ENCODE measurements at regions not wholly inside any gene's neighbourhood (a gene's known extent, or its start where the extent isn't known, plus 50 kb on each side); places are given as distances from the start of the nearest gene placed in this dataset.
"Not testable (repeated sequence)": the region's sequence is repeated elsewhere in the genome, so short reads cannot be mapped to it uniquely, and the experiment has no call there.

DNA sequence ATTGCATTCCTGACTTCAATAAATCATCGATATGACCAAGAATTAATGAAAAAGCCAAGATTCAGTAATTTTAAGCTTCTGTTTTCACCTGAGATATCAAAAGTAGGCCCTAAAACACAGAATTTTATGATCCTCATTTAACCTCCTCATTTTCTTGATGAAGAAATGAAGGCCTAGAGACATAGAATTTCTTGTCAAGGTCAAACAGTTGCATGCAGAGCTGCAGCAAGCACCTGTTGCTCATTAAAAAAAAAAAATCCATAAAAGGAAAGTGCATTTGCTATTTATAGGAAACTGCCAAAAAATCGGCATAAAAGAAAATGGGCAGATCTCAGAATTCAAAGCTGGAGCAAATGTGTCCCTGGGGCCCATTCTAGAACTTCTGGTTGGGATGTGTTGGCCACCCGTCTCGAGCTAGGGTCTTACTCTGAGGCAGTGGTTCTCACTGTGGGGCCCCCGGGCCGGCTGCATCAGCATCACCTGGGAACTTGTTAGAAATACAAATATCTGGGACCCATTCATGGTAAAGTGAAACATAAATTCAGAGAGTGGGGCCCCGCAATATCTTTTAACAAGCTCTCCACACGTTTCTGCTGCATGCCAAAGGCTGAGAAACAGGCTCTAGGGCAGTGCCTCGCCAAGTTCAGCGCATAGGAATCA, 224.7 kb upstream of the UBL3 start:
- Histone ChIP-seq H3K9ac (ENCODE audit: low read length in 5 of 5) (no peak overlapping the region), H3K27ac (ENCODE audit: low read depth, low read length) (no peak overlapping the region), H3K27me3 (ENCODE audit: control insufficient read depth in 5 of 5, insufficient read depth in 4 of 5, low read length in 5 of 5) (no peaks in the 10 kb centered on the region), H3K36me3 (ENCODE audit: control insufficient read depth in 5 of 5, insufficient read depth in 5 of 5, low read length in 5 of 5) (no peaks in the 10 kb centered on the region), H3K4me1 (ENCODE audit: control insufficient read depth in 5 of 5, insufficient read depth in 5 of 5, low read length in 5 of 5) (no peaks in the 10 kb centered on the region), H3K9me3 (ENCODE audit: control insufficient read depth in 5 of 5, low read length in 5 of 5) (no peaks in the 10 kb centered on the region), H3K4me3 (ENCODE audit: low read depth in 1 of 5, low read length in 5 of 5) (no peak overlapping the region)

DNA sequence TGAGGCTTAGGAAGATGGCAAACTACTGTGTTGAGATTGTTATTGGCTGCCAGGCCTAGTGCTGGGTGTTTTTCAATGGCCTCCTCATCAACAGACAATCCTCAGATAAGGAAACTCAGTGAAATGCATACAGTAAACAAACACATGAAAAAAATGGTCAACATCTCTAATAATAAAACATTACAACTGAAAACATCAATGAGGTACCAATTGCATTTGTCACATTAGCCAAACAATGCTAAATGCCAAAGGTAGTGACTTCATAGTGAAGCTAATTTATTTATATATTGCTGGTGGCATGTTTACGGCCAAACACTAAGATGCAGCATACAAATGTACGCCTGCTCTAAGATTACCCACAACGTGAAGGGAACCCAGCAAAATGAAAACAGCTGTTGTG, 224.0 kb upstream of the UBL3 start:
- H3K27ac ChIP-seq (ENCODE audit: low read depth, low read length): no peak overlapping the region
- H3K9ac ChIP-seq (ENCODE audit: low read length in 5 of 5): no peak overlapping the region
- H3K36me3 ChIP-seq (ENCODE audit: control insufficient read depth in 5 of 5, insufficient read depth in 5 of 5, low read length in 5 of 5): no peaks in the 10 kb centered on the region

DNA sequence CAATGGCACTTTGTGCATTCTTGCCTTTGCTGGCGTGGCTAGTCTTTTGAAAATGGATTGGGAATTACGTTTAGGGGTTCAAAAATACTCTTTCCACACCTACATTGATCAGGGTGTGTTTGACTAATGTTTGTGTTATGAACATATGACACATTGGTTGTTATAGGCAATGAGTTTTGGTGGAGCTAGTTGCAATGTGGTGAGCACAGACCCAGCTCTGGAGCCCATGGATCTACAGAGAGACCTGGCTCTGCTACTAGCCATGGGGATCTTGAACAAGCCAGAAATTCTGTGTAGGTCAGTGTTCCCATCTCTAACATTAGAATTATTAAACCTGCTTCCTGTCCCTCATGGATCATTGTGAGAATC, 222.4 kb upstream of the UBL3 start:
- no peak overlapping the region for H3K4me3 ChIP-seq (ENCODE audit: low read depth in 1 of 5, low read length in 5 of 5)
- H3K4me1 ChIP-seq (ENCODE audit: control insufficient read depth in 5 of 5, insufficient read depth in 5 of 5, low read length in 5 of 5): no peaks in the 10 kb centered on the region
- no peaks in the 10 kb centered on the region for H3K9me3 ChIP-seq (ENCODE audit: control insufficient read depth in 5 of 5, low read length in 5 of 5)
- no peak overlapping the region for H3K9ac ChIP-seq (ENCODE audit: low read length in 5 of 5)
- H3K27me3 ChIP-seq (ENCODE audit: control insufficient read depth in 5 of 5, insufficient read depth in 4 of 5, low read length in 5 of 5): no peaks in the 10 kb centered on the region
- no peaks in the 10 kb centered on the region for H3K36me3 ChIP-seq (ENCODE audit: control insufficient read depth in 5 of 5, insufficient read depth in 5 of 5, low read length in 5 of 5)
- no peak overlapping the region for H3K27ac ChIP-seq (ENCODE audit: low read depth, low read length)

More for the DNA sequence above, 224.0 kb upstream of the UBL3 start:
- Histone ChIP-seq H3K4me3 (ENCODE audit: low read depth in 1 of 5, low read length in 5 of 5) (no peak overlapping the region), H3K9me3 (ENCODE audit: control insufficient read depth in 5 of 5, low read length in 5 of 5) (no peaks in the 10 kb centered on the region), H3K4me1 (ENCODE audit: control insufficient read depth in 5 of 5, insufficient read depth in 5 of 5, low read length in 5 of 5) (no peaks in the 10 kb centered on the region), H3K27me3 (ENCODE audit: control insufficient read depth in 5 of 5, insufficient read depth in 4 of 5, low read length in 5 of 5) (no peaks in the 10 kb centered on the region)

DNA sequence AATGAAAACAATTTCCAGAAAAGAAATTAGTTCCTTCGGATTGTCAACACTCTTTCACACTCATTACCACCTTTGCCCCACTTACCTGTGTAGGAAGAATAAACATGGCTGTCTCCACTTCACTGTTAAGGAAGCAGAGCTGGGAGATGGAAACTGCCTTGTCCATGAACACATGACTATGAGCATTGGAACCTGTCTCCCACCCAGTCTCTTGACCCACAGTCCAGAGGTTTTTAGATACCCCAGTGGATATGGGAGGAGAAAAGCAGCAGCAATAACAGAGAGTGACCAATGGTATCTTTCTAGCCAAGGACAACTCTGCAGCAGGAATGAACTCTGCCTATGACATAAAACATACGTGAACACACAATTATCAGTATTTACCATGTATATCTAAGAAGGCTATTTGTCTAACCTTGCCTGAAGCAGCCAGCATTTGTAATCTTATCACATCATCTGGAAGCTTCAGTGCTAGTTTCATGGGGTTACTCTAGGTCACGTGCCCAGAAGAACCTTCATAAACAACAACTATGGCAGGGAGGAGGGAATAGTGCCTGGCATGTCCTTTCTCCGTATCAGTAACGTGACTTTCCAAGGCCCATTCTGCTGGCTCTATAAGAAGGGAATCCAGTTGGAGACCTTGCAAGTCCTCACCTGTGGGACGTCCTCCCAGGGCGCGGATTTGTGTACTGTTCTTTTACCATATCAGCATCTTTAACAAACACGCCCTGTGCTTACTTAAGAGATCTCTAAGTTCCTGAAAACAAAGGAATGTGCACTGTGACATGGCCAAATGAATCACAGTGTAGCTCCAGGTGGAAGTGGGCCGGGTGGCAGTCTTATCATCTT, 221.8 kb upstream of the UBL3 start:
- H3K9ac ChIP-seq (ENCODE audit: low read length in 5 of 5): no peak overlapping the region
- no peaks in the 10 kb centered on the region for H3K27me3 ChIP-seq (ENCODE audit: control insufficient read depth in 5 of 5, insufficient read depth in 4 of 5, low read length in 5 of 5)
- H3K4me1 ChIP-seq (ENCODE audit: control insufficient read depth in 5 of 5, insufficient read depth in 5 of 5, low read length in 5 of 5): no peaks in the 10 kb centered on the region
- no peak overlapping the region for H3K4me3 ChIP-seq (ENCODE audit: low read depth in 1 of 5, low read length in 5 of 5)
- no peaks in the 10 kb centered on the region for H3K36me3 ChIP-seq (ENCODE audit: control insufficient read depth in 5 of 5, insufficient read depth in 5 of 5, low read length in 5 of 5)
- H3K27ac ChIP-seq (ENCODE audit: low read depth, low read length): no peak overlapping the region
- no peaks in the 10 kb centered on the region for H3K9me3 ChIP-seq (ENCODE audit: control insufficient read depth in 5 of 5, low read length in 5 of 5)

DNA sequence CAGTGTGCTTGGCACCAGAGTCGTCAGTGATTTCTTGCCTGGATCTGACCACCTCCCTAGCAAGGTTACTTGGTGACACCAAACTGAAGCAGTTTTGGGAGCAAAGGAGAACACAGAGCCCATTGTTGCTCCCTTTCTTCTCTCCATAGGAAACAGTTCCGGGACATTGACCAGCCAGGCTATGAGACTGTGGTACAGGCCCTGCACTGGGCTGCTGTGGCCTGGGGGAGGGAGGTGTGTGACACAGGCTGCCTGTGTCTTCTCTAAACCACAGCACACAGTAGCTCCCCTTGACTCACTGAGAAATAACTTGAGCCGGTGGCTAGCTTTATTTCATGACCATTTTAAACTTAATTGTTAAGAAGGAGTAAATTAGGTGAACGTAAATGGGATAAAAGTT, 214.8 kb upstream of the UBL3 start:
- no peak overlapping the region for H3K4me3 ChIP-seq (ENCODE audit: low read depth in 1 of 5, low read length in 5 of 5)
- no peak overlapping the region for H3K27ac ChIP-seq (ENCODE audit: low read depth, low read length)
- no peak overlapping the region for H3K9ac ChIP-seq (ENCODE audit: low read length in 5 of 5)
- no peaks in the 10 kb centered on the region for H3K4me1 ChIP-seq (ENCODE audit: control insufficient read depth in 5 of 5, insufficient read depth in 5 of 5, low read length in 5 of 5)
- no peaks in the 10 kb centered on the region for H3K9me3 ChIP-seq (ENCODE audit: control insufficient read depth in 5 of 5, low read length in 5 of 5)
- H3K27me3 ChIP-seq (ENCODE audit: control insufficient read depth in 5 of 5, insufficient read depth in 4 of 5, low read length in 5 of 5): no peaks in the 10 kb centered on the region
- H3K36me3 ChIP-seq (ENCODE audit: control insufficient read depth in 5 of 5, insufficient read depth in 5 of 5, low read length in 5 of 5): no peaks in the 10 kb centered on the region

DNA sequence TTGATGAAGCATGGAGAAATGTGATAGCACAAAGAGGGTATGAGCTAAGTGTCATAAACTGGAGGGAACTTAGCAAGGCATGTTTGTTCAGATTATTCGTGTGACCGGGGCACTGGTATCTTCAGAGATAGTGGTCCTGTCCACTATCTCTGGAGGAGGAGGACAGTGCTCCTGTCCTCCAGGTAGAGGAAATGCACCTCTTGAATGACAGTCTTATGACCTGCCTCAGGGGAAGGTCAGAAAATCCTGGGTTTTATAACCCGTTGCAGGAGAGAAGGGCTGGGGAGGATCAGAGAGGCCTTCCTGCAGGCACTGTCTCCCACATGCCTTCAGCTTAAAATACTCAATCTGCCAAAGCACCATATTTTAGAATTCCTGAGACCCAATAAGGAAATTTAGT, 213.5 kb upstream of the UBL3 start:
- no peaks in the 10 kb centered on the region for H3K27me3 ChIP-seq (ENCODE audit: control insufficient read depth in 5 of 5, insufficient read depth in 4 of 5, low read length in 5 of 5)
- no peaks in the 10 kb centered on the region for H3K9me3 ChIP-seq (ENCODE audit: control insufficient read depth in 5 of 5, low read length in 5 of 5)
- H3K9ac ChIP-seq (ENCODE audit: low read length in 5 of 5): no peak overlapping the region
- no peaks in the 10 kb centered on the region for H3K4me1 ChIP-seq (ENCODE audit: control insufficient read depth in 5 of 5, insufficient read depth in 5 of 5, low read length in 5 of 5)
- no peak overlapping the region for H3K27ac ChIP-seq (ENCODE audit: low read depth, low read length)
- H3K36me3 ChIP-seq (ENCODE audit: control insufficient read depth in 5 of 5, insufficient read depth in 5 of 5, low read length in 5 of 5): no peaks in the 10 kb centered on the region
- H3K4me3 ChIP-seq (ENCODE audit: low read depth in 1 of 5, low read length in 5 of 5): no peak overlapping the region

DNA sequence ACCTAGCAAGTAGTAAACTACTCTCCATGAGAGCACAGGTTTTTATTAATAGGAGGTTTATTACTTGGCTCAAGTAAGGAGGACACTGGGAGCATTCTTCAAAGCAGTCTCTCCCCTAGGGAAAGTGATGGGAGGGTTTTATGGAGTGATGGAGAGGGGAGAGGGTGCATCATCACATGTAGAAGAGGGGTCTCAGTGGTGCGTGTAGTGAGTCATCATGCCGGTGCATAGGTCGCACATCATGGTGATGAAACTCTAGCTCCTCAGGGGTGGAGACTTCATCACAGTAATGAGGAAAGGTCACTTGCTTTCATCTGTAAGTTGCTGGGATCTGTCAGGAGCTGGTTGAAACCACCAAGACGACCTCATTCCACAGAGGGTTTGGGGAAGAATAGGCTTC, 210.8 kb upstream of the UBL3 start:
- H3K4me1 ChIP-seq (ENCODE audit: control insufficient read depth in 5 of 5, insufficient read depth in 5 of 5, low read length in 5 of 5): no peaks in the 10 kb centered on the region
- H3K9me3 ChIP-seq (ENCODE audit: control insufficient read depth in 5 of 5, low read length in 5 of 5): peaks cover 0 to 3% (median 0%) of the 10 kb centered on the region in 5 donors
- no peak overlapping the region for H3K4me3 ChIP-seq (ENCODE audit: low read depth in 1 of 5, low read length in 5 of 5)
- no peak overlapping the region for H3K9ac ChIP-seq (ENCODE audit: low read length in 5 of 5)
- H3K36me3 ChIP-seq (ENCODE audit: control insufficient read depth in 5 of 5, insufficient read depth in 5 of 5, low read length in 5 of 5): no peaks in the 10 kb centered on the region
- no peaks in the 10 kb centered on the region for H3K27me3 ChIP-seq (ENCODE audit: control insufficient read depth in 5 of 5, insufficient read depth in 4 of 5, low read length in 5 of 5)
- H3K27ac ChIP-seq (ENCODE audit: low read depth, low read length): no peak overlapping the region

DNA sequence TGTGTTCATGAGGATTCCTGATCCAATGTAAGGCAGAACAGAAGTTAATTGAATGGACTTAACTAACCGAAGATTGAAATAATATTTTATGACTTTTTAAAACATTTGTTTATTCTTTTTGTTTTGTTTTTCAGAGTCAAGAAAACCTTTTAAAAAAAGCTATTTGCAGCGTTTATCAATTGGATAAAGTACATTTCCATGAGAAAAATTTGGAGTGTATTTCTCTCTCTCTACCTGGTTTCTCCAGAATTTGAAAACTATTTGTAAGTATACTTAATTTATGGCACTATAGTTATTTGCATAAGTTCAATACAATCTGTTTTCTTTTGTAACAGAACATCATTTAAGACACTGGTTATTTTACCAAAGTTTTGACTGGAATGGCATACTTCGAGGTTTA, 208.0 kb upstream of the UBL3 start:
- no peaks in the 10 kb centered on the region for H3K36me3 ChIP-seq (ENCODE audit: control insufficient read depth in 5 of 5, insufficient read depth in 5 of 5, low read length in 5 of 5)
- no peak overlapping the region for H3K27ac ChIP-seq (ENCODE audit: low read depth, low read length)
- no peak overlapping the region for H3K9ac ChIP-seq (ENCODE audit: low read length in 5 of 5)
- H3K4me1 ChIP-seq (ENCODE audit: control insufficient read depth in 5 of 5, insufficient read depth in 5 of 5, low read length in 5 of 5): no peaks in the 10 kb centered on the region
- no peaks in the 10 kb centered on the region for H3K27me3 ChIP-seq (ENCODE audit: control insufficient read depth in 5 of 5, insufficient read depth in 4 of 5, low read length in 5 of 5)
- H3K4me3 ChIP-seq (ENCODE audit: low read depth in 1 of 5, low read length in 5 of 5): no peak overlapping the region
- H3K9me3 ChIP-seq (ENCODE audit: control insufficient read depth in 5 of 5, low read length in 5 of 5): peaks cover 0 to 3% (median 0%) of the 10 kb centered on the region in 5 donors

DNA sequence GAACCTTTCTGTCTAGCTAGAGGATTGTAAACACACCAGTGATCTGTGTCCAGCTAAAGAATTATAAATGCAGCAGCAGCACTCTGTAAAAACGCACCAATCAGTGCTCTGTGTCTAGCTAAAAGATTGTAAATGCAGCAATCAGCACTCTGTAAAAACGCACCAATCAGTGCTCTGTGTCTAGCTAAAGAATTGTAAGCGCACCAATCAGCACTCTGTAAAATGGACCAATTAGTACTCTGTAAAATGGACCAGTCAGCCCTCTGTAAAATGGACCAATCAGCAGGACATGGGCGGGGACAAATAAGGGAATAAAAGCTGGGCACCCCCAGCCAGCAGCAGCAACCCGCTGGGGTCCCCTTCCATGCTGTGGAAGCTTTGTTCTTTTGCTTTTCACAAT, 204.1 kb upstream of the UBL3 start:
- H3K27ac ChIP-seq (ENCODE audit: low read depth, low read length); H3K4me1 ChIP-seq (ENCODE audit: control insufficient read depth in 5 of 5, insufficient read depth in 5 of 5, low read length in 5 of 5); H3K9me3 ChIP-seq (ENCODE audit: control insufficient read depth in 5 of 5, low read length in 5 of 5); H3K4me3 ChIP-seq (ENCODE audit: low read depth in 1 of 5, low read length in 5 of 5); H3K9ac ChIP-seq (ENCODE audit: low read length in 5 of 5); H3K36me3 ChIP-seq (ENCODE audit: control insufficient read depth in 5 of 5, insufficient read depth in 5 of 5, low read length in 5 of 5): not testable (repeated sequence)
- H3K27me3 ChIP-seq (ENCODE audit: control insufficient read depth in 5 of 5, insufficient read depth in 4 of 5, low read length in 5 of 5): peaks cover 0 to 13% (median 0%) of the 10 kb centered on the region in 5 donors

DNA sequence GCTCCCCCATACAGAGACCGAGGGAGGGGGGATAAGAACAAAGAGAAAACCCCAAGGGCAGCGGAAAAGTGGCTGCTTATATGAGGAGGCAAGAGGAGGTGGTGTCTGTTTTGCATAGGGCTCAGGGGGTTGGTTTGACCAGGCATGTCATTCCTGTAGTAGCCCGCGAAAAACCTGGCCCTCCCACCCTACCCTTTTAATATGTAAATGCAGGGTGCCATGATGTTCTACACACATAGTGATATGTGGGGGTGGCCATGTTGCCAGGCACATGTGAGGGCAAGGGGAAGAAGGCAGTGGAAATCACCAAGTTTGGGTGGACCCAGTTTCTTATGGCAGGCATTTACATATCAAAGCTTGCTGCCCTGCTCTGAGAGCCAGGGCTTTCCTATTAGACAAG, 203.5 kb upstream of the UBL3 start:
- no peak overlapping the region for H3K9ac ChIP-seq (ENCODE audit: low read length in 5 of 5)
- H3K27me3 ChIP-seq (ENCODE audit: control insufficient read depth in 5 of 5, insufficient read depth in 4 of 5, low read length in 5 of 5): peaks cover 0 to 13% (median 0%) of the 10 kb centered on the region in 5 donors
- no peak overlapping the region for H3K4me3 ChIP-seq (ENCODE audit: low read depth in 1 of 5, low read length in 5 of 5)
- H3K9me3 ChIP-seq (ENCODE audit: control insufficient read depth in 5 of 5, low read length in 5 of 5): peaks cover 0 to 3% (median 0%) of the 10 kb centered on the region in 5 donors
- H3K4me1 ChIP-seq (ENCODE audit: control insufficient read depth in 5 of 5, insufficient read depth in 5 of 5, low read length in 5 of 5): no peaks in the 10 kb centered on the region
- no peaks in the 10 kb centered on the region for H3K36me3 ChIP-seq (ENCODE audit: control insufficient read depth in 5 of 5, insufficient read depth in 5 of 5, low read length in 5 of 5)
- no peak overlapping the region for H3K27ac ChIP-seq (ENCODE audit: low read depth, low read length)
